SK-N-SH (cell line): ENCODE measurements at regions not wholly inside any gene's neighbourhood (a gene's known extent, or its start where the extent isn't known, plus 50 kb on each side); places are given as distances from the start of the nearest gene placed in this dataset.

Experiments used
- CTCF ChIA-PET: fragments of 300-600, 350-600 bp; formaldehyde crosslinking; extraction: SDS; loops from one replicate; lab custom pipeline; 2021; lab: Yijun Ruan, JAX
- POLR2A ChIA-PET: fragments of 350-600 bp; sonication (Branson Sonifier 250); formaldehyde crosslinking; extraction: SDS; loops from one replicate; lab custom pipeline; 2020; ENCODE audit warnings: antibody characterized with exemption, inconsistent platforms; lab: Yijun Ruan, JAX
- DNase-seq: peaks from one replicate; pipeline ENCODE4 v3.0.0; 2012
- H2AFZ ChIP-seq: fragments of 200-600 bp; sonication (generic); 2 replicates; pipeline ENCODE4 v1.8.1; 2016; ENCODE audit warnings: antibody characterized with exemption, mild to moderate bottlenecking, low read depth
- H3F3A ChIP-seq: fragments of 200-600 bp; sonication (generic); replicated peaks from 2 replicates; pipeline ENCODE3; 2016; ENCODE audit warnings: antibody characterized with exemption, mild to moderate bottlenecking; ENCODE audit not compliant: insufficient read depth
- H3K27ac ChIP-seq, 2 experiments: fragments of 200-500 bp in 1 of 2; fragments of 200-600 bp in 1 of 2; sonication (Bioruptor generic) in 1 of 2; sonication (generic), shearing (Covaris generic) in 1 of 2; 2 replicates each; pipeline versions ENCODE4 v1.5.1 to v1.6.1; 2014 to 2016; ENCODE audit warnings: low read depth in 2 of 2, inconsistent platforms in 1 of 2, low read length in 1 of 2, mild to moderate bottlenecking in 1 of 2, mixed read lengths in 1 of 2
- H3K27me3 ChIP-seq: fragments of 200-600 bp; sonication (generic), shearing (Covaris generic); 2 replicates; pipeline ENCODE4 v1.6.1; 2016; ENCODE audit warnings: mixed run types; ENCODE audit not compliant: insufficient read depth
- H3K36me3 ChIP-seq, 2 experiments: fragments of 200-500 bp in 1 of 2; fragments of 200-600 bp in 1 of 2; sonication (Bioruptor generic) in 1 of 2; sonication (generic) in 1 of 2; replicated peaks in 1 of 2; 2 replicates each; pipeline versions ENCODE3 to v1.5.1; 2014 to 2016; ENCODE audit warnings: low read length in 1 of 2, mild to moderate bottlenecking in 1 of 2; ENCODE audit not compliant: insufficient read depth in 2 of 2, control insufficient read depth in 1 of 2
- H3K4me1 ChIP-seq, 2 experiments: fragments of 200-500 bp in 1 of 2; fragments of 200-600 bp in 1 of 2; sonication (Bioruptor generic) in 1 of 2; sonication (generic), shearing (Covaris generic) in 1 of 2; 2 replicates each; pipeline versions ENCODE4 v1.5.1 to v1.6.1; 2014 to 2016; ENCODE audit warnings: low read depth in 1 of 2, low read length in 1 of 2, mixed run types in 1 of 2; ENCODE audit not compliant: insufficient read depth in 2 of 2, control insufficient read depth in 1 of 2
- H3K4me2 ChIP-seq: fragments of 200-600 bp; sonication (generic), shearing (Covaris generic); 2 replicates; pipeline ENCODE4 v1.6.1; 2017; ENCODE audit warnings: mixed run types
- H3K4me3 ChIP-seq, 2 experiments: fragments of 200-500 bp in 1 of 2; fragments of 200-600 bp in 1 of 2; sonication (Bioruptor generic) in 1 of 2; sonication (generic), shearing (Covaris generic) in 1 of 2; 2 replicates each; pipeline versions ENCODE4 v1.5.1 to v1.8.1; 2014 to 2016; ENCODE audit warnings: low read depth in 2 of 2, inconsistent platforms in 1 of 2, low read length in 1 of 2, mild to moderate bottlenecking in 1 of 2, mixed read lengths in 1 of 2, moderate library complexity in 1 of 2
- H3K79me2 ChIP-seq: fragments of 200-600 bp; sonication (generic); 2 replicates; pipeline ENCODE4 v1.8.1; 2017; ENCODE audit warnings: mild to moderate bottlenecking; ENCODE audit not compliant: insufficient read depth
- H3K9ac ChIP-seq: fragments of 200-600 bp; sonication (generic); 2 replicates; pipeline ENCODE4 v1.6.1; 2017; ENCODE audit warnings: mixed run types
- H3K9me2 ChIP-seq: fragments of 200-600 bp; sonication (generic); 2 replicates; pipeline ENCODE4 v1.6.1; 2017; ENCODE audit warnings: mixed run types
- H3K9me3 ChIP-seq: fragments of 200-600 bp; sonication (generic); 2 replicates; pipeline ENCODE4 v1.6.1; 2017; ENCODE audit warnings: mixed run types, mild to moderate bottlenecking, moderate library complexity
- H4K20me1 ChIP-seq: fragments of 200-600 bp; sonication (generic); 2 replicates; pipeline ENCODE4 v1.6.1; 2017; ENCODE audit warnings: mild to moderate bottlenecking, mixed run types; ENCODE audit not compliant: insufficient read depth
- CHD2 ChIP-seq: fragments of 150-350 bp; IDR thresholded peaks from 2 replicates; pipeline ENCODE4 v1.6.1; 2018; ENCODE audit warnings: low read length; ENCODE audit not compliant: partially characterized antibody
- ELF1 ChIP-seq: IDR thresholded peaks from 2 replicates; pipeline ENCODE4 v1.4.0; 2012
- EP300 ChIP-seq, 2 experiments: IDR thresholded peaks; 2 replicates each; pipeline versions ENCODE4 v1.4.0 to v1.6.1; 2012; ENCODE audit warnings: borderline replicate concordance in 1 of 2, low read depth in 1 of 2, low read length in 1 of 2
- FOSL2 ChIP-seq: IDR thresholded peaks from 2 replicates; pipeline ENCODE4 v1.4.0; 2012; ENCODE audit warnings: low read depth, mild to moderate bottlenecking, moderate library complexity, borderline replicate concordance
- GABPA ChIP-seq: IDR thresholded peaks from 2 replicates; pipeline ENCODE4 v1.4.0; 2012; ENCODE audit warnings: low read depth, mild to moderate bottlenecking
- GATA2 ChIP-seq: sonication (generic); formaldehyde crosslinking; IDR thresholded peaks from 2 replicates; pipeline ENCODE4 v1.5.0; 2020; ENCODE audit warnings: mild to moderate bottlenecking, missing genetic modification reagents
- JUND ChIP-seq: IDR thresholded peaks from 2 replicates; pipeline ENCODE4 v1.4.0; 2012
- NFIC ChIP-seq: IDR thresholded peaks from 2 replicates; pipeline ENCODE4 v1.4.0; 2012; ENCODE audit warnings: borderline replicate concordance
- NRF1 ChIP-seq: IDR thresholded peaks from 2 replicates; pipeline ENCODE4 v1.6.1; 2012; ENCODE audit warnings: low read depth, mild to moderate bottlenecking, low read length
- POLR2AphosphoS5 ChIP-seq: IDR thresholded peaks from 2 replicates; pipeline ENCODE4 v1.6.1; 2012; ENCODE audit warnings: low read depth, low read length
- RAD21 ChIP-seq: IDR thresholded peaks from 2 replicates; pipeline ENCODE4 v1.6.1; 2012; ENCODE audit warnings: mild to moderate bottlenecking, low read length
- RFX5 ChIP-seq: IDR thresholded peaks from 2 replicates; pipeline ENCODE4 v1.6.1; 2012; ENCODE audit warnings: mild to moderate bottlenecking, improper control_type of control experiment, low read length
- SMC3 ChIP-seq: IDR thresholded peaks from 2 replicates; pipeline ENCODE4 v1.6.1; 2012; ENCODE audit warnings: low read depth, low read length, improper control_type of control experiment
- TAF1 ChIP-seq: IDR thresholded peaks from 2 replicates; pipeline ENCODE4 v1.6.1; 2012; ENCODE audit warnings: low read depth, mild to moderate bottlenecking, low read length, moderate library complexity, borderline replicate concordance
- TCF12 ChIP-seq: IDR thresholded peaks from 2 replicates; pipeline ENCODE4 v1.4.0; 2012
- TEAD4 ChIP-seq: IDR thresholded peaks from 2 replicates; pipeline ENCODE4 v1.4.0; 2012; ENCODE audit warnings: mild to moderate bottlenecking, borderline replicate concordance; ENCODE audit not compliant: insufficient read depth
- WGBS: methylation state at CpG from one replicate; pipeline ENCODE4 v1.1.6; 2017; ENCODE audit warnings: low lambda C conversion rate; 5-methylcytosine and 5-hydroxymethylcytosine counted together
- TF ChIP-seq, protein P1 (sequence below): IDR thresholded peaks from 2 replicates; pipeline ENCODE4 v1.6.1; 2012; ENCODE audit warnings: mild to moderate bottlenecking, low read depth, low read length, moderate library complexity
- TF ChIP-seq, protein P2 (sequence below): fragments of 150-350 bp; IDR thresholded peaks from 2 replicates; pipeline ENCODE4 v1.6.1; 2016; ENCODE audit warnings: mild to moderate bottlenecking, low read depth, low read length
- TF ChIP-seq, protein P3 (sequence below): IDR thresholded peaks from 2 replicates; pipeline ENCODE4 v1.4.0; 2012; ENCODE audit warnings: low read depth
- TF ChIP-seq, protein P4 (sequence below): fragments of 200-600 bp; sonication (generic); IDR thresholded peaks from 2 replicates; pipeline ENCODE4 v1.6.1; 2017; ENCODE audit warnings: antibody characterized with exemption, mild to moderate bottlenecking, moderate library complexity

DNA sequence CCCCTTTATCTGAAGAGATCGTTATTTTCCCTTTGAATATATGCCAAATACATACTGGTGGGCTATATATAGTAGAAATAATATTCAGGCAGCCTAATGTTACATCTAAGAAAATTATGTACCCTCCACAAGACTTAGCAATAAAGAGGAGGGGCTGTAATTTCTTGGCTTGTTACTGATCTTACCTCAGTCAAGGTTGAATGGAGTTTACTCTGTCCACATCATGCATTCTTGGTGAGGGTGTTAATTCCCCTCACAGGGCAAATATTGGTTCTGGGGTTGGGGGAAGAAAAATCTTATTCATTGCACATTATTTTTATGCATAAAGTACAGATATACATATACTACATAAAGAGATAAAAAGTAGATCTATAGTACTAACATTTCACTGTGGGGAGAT lies 145.8 kb upstream of the ANK3 start:
- Histone ChIP-seq H3K4me1 (peaks cover 0 to 6% of the 10 kb centered on the region in 2 experiments; a peak in 2 of 4 replicates), H3K27me3 (no peaks in the 10 kb centered on the region), H3K79me2 (no peaks in the 10 kb centered on the region), H3K9me2 (no peaks in the 10 kb centered on the region), H3K4me2 (no peak overlapping the region), H3K4me3 (no peak overlapping the region), H3K9ac (no peak overlapping the region), H3F3A (peaks cover 11% of the 10 kb centered on the region), H3K9me3 (no peaks in the 10 kb centered on the region), H3K27ac (no peak overlapping the region), H3K36me3 (no peaks in the 10 kb centered on the region), H4K20me1 (no peaks in the 10 kb centered on the region), H2AFZ (no peak overlapping the region)
- DNase-seq, result no peak
- ChIA-PET CTCF (interaction anchor here (0.9 to 1.1 kb wide), 2 partner anchors 17 to 111 kb away, joined by 3 read pairs; no protein-coding TSS in a partner anchor), POLR2A (no interaction called here)
- WGBS, result 81% methylated on average over 1 of the region's 1 CpG
- TF ChIP-seq JUND, result no peak
- TF ChIP-seq NFIC, result no peak
- TF ChIP-seq GATA2 (CRISPR knock-in tag), result no peak
- TF ChIP-seq, protein P1, sequence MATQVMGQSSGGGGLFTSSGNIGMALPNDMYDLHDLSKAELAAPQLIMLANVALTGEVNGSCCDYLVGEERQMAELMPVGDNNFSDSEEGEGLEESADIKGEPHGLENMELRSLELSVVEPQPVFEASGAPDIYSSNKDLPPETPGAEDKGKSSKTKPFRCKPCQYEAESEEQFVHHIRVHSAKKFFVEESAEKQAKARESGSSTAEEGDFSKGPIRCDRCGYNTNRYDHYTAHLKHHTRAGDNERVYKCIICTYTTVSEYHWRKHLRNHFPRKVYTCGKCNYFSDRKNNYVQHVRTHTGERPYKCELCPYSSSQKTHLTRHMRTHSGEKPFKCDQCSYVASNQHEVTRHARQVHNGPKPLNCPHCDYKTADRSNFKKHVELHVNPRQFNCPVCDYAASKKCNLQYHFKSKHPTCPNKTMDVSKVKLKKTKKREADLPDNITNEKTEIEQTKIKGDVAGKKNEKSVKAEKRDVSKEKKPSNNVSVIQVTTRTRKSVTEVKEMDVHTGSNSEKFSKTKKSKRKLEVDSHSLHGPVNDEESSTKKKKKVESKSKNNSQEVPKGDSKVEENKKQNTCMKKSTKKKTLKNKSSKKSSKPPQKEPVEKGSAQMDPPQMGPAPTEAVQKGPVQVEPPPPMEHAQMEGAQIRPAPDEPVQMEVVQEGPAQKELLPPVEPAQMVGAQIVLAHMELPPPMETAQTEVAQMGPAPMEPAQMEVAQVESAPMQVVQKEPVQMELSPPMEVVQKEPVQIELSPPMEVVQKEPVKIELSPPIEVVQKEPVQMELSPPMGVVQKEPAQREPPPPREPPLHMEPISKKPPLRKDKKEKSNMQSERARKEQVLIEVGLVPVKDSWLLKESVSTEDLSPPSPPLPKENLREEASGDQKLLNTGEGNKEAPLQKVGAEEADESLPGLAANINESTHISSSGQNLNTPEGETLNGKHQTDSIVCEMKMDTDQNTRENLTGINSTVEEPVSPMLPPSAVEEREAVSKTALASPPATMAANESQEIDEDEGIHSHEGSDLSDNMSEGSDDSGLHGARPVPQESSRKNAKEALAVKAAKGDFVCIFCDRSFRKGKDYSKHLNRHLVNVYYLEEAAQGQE, result no peak
- TF ChIP-seq POLR2AphosphoS5, result no peak
- no peak for TF ChIP-seq GABPA
- TF ChIP-seq, protein P2, sequence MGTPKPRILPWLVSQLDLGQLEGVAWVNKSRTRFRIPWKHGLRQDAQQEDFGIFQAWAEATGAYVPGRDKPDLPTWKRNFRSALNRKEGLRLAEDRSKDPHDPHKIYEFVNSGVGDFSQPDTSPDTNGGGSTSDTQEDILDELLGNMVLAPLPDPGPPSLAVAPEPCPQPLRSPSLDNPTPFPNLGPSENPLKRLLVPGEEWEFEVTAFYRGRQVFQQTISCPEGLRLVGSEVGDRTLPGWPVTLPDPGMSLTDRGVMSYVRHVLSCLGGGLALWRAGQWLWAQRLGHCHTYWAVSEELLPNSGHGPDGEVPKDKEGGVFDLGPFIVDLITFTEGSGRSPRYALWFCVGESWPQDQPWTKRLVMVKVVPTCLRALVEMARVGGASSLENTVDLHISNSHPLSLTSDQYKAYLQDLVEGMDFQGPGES, result no peak
- TF ChIP-seq TAF1, result no peak
- no peak for TF ChIP-seq TEAD4
- no peak for TF ChIP-seq CHD2
- no peak for TF ChIP-seq ELF1
- no peak for TF ChIP-seq SMC3
- TF ChIP-seq FOSL2, result no peak
- TF ChIP-seq, protein P3, sequence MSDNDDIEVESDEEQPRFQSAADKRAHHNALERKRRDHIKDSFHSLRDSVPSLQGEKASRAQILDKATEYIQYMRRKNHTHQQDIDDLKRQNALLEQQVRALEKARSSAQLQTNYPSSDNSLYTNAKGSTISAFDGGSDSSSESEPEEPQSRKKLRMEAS, result no peak
- no peak for TF ChIP-seq NRF1
- TF ChIP-seq RFX5, result no peak
- TF ChIP-seq TCF12, result no peak
- TF ChIP-seq, protein P4, sequence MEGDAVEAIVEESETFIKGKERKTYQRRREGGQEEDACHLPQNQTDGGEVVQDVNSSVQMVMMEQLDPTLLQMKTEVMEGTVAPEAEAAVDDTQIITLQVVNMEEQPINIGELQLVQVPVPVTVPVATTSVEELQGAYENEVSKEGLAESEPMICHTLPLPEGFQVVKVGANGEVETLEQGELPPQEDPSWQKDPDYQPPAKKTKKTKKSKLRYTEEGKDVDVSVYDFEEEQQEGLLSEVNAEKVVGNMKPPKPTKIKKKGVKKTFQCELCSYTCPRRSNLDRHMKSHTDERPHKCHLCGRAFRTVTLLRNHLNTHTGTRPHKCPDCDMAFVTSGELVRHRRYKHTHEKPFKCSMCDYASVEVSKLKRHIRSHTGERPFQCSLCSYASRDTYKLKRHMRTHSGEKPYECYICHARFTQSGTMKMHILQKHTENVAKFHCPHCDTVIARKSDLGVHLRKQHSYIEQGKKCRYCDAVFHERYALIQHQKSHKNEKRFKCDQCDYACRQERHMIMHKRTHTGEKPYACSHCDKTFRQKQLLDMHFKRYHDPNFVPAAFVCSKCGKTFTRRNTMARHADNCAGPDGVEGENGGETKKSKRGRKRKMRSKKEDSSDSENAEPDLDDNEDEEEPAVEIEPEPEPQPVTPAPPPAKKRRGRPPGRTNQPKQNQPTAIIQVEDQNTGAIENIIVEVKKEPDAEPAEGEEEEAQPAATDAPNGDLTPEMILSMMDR, result no peak
- no peak for TF ChIP-seq RAD21
- no peak for TF ChIP-seq EP300 (IDR thresholded peaks at IDR 0.05; ENCODE audit: borderline replicate concordance in 1 of 2, low read depth in 1 of 2, low read length in 1 of 2)
